DND-41 (cell line): ENCODE measurements at regions not wholly inside any gene's neighbourhood (a gene's known extent, or its start where the extent isn't known, plus 50 kb on each side); places are given as distances from the start of the nearest gene placed in this dataset.

Experiments
- ATAC-seq: fragments of 200-7000 bp; cut with Tn5 transposase; 3 replicates; pipeline ENCODE4 v1.9.1; 2021; ENCODE audit warnings: low read depth; ENCODE audit not compliant: insufficient read depth
- DNase-seq: peaks from one replicate; pipeline ENCODE4 v3.0.0-alpha.2; 2020
- H2AFZ ChIP-seq: 2 replicates; pipeline ENCODE4 v1.6.0; 2012; ENCODE audit warnings: low read depth, low read length
- H3K27ac ChIP-seq: 2 replicates; pipeline ENCODE4 v1.5.1; 2012; ENCODE audit warnings: low read length, inconsistent platforms
- H3K27me3 ChIP-seq: fragments of 200-600 bp; sonication (generic); 2 replicates; pipeline ENCODE4 v1.6.0; 2012; ENCODE audit warnings: low read length, mild to moderate bottlenecking, inconsistent platforms; ENCODE audit not compliant: insufficient read depth, poor library complexity
- H3K36me3 ChIP-seq: 2 replicates; pipeline ENCODE4 v1.5.1; 2012; ENCODE audit warnings: low read length, inconsistent platforms; ENCODE audit not compliant: insufficient read depth
- H3K4me1 ChIP-seq: 2 replicates; pipeline ENCODE4 v1.5.1; 2012; ENCODE audit warnings: mild to moderate bottlenecking, low read length; ENCODE audit not compliant: insufficient read depth
- H3K4me2 ChIP-seq: 2 replicates; pipeline ENCODE4 v1.6.0; 2012; ENCODE audit warnings: mild to moderate bottlenecking, moderate library complexity, low read length, inconsistent platforms; ENCODE audit not compliant: insufficient read depth
- H3K4me3 ChIP-seq, 2 experiments: fragments of 200-600 bp in 1 of 2; shearing (Covaris generic) in 1 of 2; 2 replicates each; pipeline ENCODE4 v1.5.1; 2012 to 2016; ENCODE audit warnings: inconsistent platforms in 2 of 2, low read length in 2 of 2, mild to moderate bottlenecking in 2 of 2, low read depth in 1 of 2, moderate library complexity in 1 of 2
- H3K79me2 ChIP-seq: 2 replicates; pipeline ENCODE4 v1.6.0; 2012; ENCODE audit warnings: low read length, inconsistent platforms; ENCODE audit not compliant: insufficient read depth
- H3K9ac ChIP-seq: 2 replicates; pipeline ENCODE4 v1.6.0; 2012; ENCODE audit warnings: low read depth, mild to moderate bottlenecking, inconsistent platforms, low read length, moderate library complexity
- H3K9me3 ChIP-seq: 2 replicates; pipeline ENCODE4 v1.5.1; 2012; ENCODE audit warnings: low read length, moderate library complexity, mild to moderate bottlenecking, inconsistent platforms; ENCODE audit not compliant: insufficient read depth, severe bottlenecking
- H4K20me1 ChIP-seq: 2 replicates; pipeline ENCODE4 v1.6.0; 2012; ENCODE audit warnings: low read length; ENCODE audit not compliant: insufficient read depth
- EZH2 ChIP-seq: IDR thresholded peaks from 3 replicates; pipeline ENCODE4 v1.6.1; 2012; ENCODE audit warnings: borderline replicate concordance, low read depth, mild to moderate bottlenecking, moderate library complexity, low read length, inconsistent platforms; ENCODE audit not compliant: severe bottlenecking
- TF ChIP-seq, protein P1 (sequence below): IDR thresholded peaks from 2 replicates; pipeline ENCODE4 v1.5.1; 2012; ENCODE audit warnings: borderline replicate concordance, low read length, moderate library complexity, mild to moderate bottlenecking; ENCODE audit not compliant: poor library complexity, severe bottlenecking; ENCODE audit errors: extremely low read depth

DNA sequence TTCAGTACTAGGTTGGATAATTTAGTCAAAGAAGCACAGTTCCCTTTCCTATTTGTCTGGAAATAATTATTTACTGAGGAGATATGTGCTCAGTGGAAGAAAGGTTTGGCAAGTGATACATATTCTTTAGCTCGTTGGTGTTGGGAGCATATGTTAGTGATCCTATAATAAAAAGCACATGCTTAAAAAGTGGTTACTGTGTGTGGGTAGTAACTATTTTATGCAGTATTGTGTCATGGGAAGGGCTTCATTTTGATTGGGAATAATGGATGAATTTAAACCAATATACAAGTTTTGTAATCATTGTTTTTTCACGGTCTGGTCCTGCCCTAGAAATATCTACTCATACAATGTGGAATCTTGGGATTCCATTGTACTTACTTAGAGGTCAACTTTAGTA lies 188.7 kb upstream of the PPP1R3A start:
- no peak overlapping the region for H3K9ac ChIP-seq
- H3K36me3 ChIP-seq, result no peaks in the 10 kb centered on the region
- H3K27me3 ChIP-seq, result no peaks in the 10 kb centered on the region
- H3K9me3 ChIP-seq, result no peaks in the 10 kb centered on the region
- TF ChIP-seq, protein P1, sequence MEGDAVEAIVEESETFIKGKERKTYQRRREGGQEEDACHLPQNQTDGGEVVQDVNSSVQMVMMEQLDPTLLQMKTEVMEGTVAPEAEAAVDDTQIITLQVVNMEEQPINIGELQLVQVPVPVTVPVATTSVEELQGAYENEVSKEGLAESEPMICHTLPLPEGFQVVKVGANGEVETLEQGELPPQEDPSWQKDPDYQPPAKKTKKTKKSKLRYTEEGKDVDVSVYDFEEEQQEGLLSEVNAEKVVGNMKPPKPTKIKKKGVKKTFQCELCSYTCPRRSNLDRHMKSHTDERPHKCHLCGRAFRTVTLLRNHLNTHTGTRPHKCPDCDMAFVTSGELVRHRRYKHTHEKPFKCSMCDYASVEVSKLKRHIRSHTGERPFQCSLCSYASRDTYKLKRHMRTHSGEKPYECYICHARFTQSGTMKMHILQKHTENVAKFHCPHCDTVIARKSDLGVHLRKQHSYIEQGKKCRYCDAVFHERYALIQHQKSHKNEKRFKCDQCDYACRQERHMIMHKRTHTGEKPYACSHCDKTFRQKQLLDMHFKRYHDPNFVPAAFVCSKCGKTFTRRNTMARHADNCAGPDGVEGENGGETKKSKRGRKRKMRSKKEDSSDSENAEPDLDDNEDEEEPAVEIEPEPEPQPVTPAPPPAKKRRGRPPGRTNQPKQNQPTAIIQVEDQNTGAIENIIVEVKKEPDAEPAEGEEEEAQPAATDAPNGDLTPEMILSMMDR, result no peak
- TF ChIP-seq EZH2, result no peak
- no peak overlapping the region for H3K27ac ChIP-seq
- H4K20me1 ChIP-seq, result no peaks in the 10 kb centered on the region
- no peak for ATAC-seq
- no peak overlapping the region for H2AFZ ChIP-seq
- DNase-seq, result no peak
- no peaks in the 10 kb centered on the region for H3K4me1 ChIP-seq
- no peaks in the 10 kb centered on the region for H3K79me2 ChIP-seq
- H3K4me3 ChIP-seq, result no peak overlapping the region
- H3K4me2 ChIP-seq, result no peak overlapping the region

DNA sequence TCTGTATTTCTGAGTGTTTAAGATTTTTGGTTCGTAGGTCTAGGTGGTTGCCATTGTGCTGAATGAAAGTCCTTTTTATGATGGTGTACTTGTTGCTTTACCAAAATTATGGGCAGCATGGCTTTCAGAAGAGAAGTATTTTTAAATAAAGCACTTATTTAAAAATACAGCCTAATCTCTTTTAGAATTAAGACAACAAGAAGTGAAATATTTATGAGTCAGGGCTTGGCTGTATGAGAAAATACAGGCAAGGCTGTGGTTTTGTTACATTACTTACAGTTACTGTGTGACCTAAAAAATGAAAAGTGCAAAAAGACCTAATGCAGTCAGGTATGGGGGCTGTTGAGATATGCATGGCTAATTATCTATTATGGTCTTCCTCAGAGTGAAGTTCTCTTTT lies 185.2 kb upstream of the PPP1R3A start:
- Histone ChIP-seq H3K4me2 (no peak overlapping the region), H3K36me3 (no peaks in the 10 kb centered on the region)
- no peak for ATAC-seq

DNA sequence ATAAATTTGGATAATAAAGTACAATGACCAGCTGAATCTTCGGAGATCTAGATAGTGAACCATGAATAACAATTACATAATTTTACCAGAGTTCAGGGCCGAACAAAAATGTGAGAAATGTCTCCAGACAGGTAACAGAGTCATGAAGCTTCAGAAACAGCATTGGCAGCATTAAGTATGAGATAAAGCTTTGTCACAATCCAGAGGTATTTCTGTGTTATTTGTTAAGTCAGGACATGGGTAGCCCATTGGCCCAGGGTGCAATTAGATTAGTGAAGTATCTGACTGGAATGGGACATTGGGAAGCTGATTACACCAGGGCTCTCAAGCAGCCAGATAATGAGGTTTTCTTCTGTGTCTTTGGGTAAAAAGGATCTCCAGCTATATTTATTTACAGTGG lies 184.2 kb upstream of the PPP1R3A start:
- no peak overlapping the region for H3K9ac ChIP-seq
- H4K20me1 ChIP-seq, result no peaks in the 10 kb centered on the region
- no peaks in the 10 kb centered on the region for H3K9me3 ChIP-seq
- H3K27ac ChIP-seq, result no peak overlapping the region
- no peaks in the 10 kb centered on the region for H3K27me3 ChIP-seq
- ATAC-seq, result no peak
- H3K79me2 ChIP-seq, result no peaks in the 10 kb centered on the region
- H3K4me2 ChIP-seq, result no peak overlapping the region
- no peak for TF ChIP-seq EZH2
- TF ChIP-seq, protein P1, result no peak
- H3K4me1 ChIP-seq, result no peaks in the 10 kb centered on the region
- H2AFZ ChIP-seq, result no peak overlapping the region
- H3K36me3 ChIP-seq, result no peaks in the 10 kb centered on the region
- DNase-seq, result no peak
- no peak overlapping the region for H3K4me3 ChIP-seq

More for the DNA sequence above, 185.2 kb upstream of the PPP1R3A start:
- Histone ChIP-seq H3K9ac (no peak overlapping the region), H3K9me3 (no peaks in the 10 kb centered on the region), H3K4me1 (no peaks in the 10 kb centered on the region), H3K27me3 (no peaks in the 10 kb centered on the region), H3K79me2 (no peaks in the 10 kb centered on the region), H3K27ac (no peak overlapping the region), H3K4me3 (no peak overlapping the region), H4K20me1 (no peaks in the 10 kb centered on the region), H2AFZ (no peak overlapping the region)
- no peak for DNase-seq
- TF ChIP-seq, protein P1, result no peak
- TF ChIP-seq EZH2, result no peak

DNA sequence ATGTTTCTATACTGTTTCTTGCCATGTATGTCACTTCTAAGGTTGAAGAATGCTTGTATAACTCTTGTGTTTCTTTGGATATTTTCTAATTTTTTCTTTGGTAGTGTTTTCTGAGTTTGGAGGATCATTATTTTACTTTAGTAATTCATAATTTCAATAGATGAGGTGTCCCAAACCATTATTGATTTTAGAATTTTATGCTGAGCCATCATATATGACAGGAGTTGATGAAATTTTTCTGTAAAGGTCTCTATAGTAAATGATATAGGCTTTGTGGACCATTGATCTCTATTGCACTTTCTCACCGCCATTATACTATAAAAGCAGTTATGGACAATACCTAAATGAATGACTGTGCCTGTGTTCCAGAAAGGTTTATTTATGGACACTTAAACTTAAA lies 183.3 kb upstream of the PPP1R3A start:
- Histone ChIP-seq H3K27ac (no peak overlapping the region), H3K79me2 (no peaks in the 10 kb centered on the region), H4K20me1 (no peaks in the 10 kb centered on the region), H3K4me1 (no peaks in the 10 kb centered on the region), H2AFZ (no peak overlapping the region), H3K9me3 (no peaks in the 10 kb centered on the region), H3K4me3 (no peak overlapping the region), H3K27me3 (no peaks in the 10 kb centered on the region), H3K9ac (no peak overlapping the region), H3K36me3 (no peaks in the 10 kb centered on the region), H3K4me2 (no peak overlapping the region)
- DNase-seq (no peak), ATAC-seq (no peak)
- TF ChIP-seq EZH2, result no peak
- TF ChIP-seq, protein P1, result no peak
